ENCODE measurements at regions not wholly inside any gene's neighbourhood (a gene's known extent, or its start where the extent isn't known, plus 50 kb on each side); places are given as distances from the start of the nearest gene placed in this dataset.
"Not testable (repeated sequence)": the region's sequence is repeated elsewhere in the genome, so short reads cannot be mapped to it uniquely, and the experiment has no call there.

DNA sequence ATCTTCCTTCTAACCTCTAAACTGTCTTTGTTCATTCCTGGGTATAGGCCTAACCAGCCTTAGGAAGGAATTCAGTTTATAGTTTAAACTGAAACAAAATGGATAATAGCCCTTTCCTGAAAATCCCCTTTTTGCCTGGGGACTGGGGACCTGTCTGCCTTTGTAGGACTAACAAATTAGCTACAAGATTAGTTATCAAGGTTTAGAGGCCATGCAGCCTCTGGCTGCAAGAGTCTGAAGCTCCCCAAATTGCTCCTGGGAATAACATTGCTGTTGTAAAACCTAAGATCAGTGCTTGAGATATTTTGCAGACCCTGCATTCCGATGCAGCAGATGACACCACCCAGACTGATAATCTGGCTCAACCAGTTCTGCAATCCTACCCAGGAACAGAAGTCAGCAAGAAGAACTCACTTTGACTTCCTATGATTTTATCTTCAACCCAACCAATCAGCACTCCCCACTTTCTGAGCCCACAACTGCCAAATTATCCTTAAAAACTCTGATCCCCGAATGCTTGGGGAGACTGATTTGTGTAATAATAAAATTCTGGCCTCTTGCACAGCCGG, 96.6 kb upstream of the ETV3 start:
- no peak for FAIRE-seq
- no peak for DNase-seq (ENCODE audit: low spot score)

GRCh38 chr1:157233131-157233530, 94.9 kb upstream of the ETV3 start:
- DNase-seq (ENCODE audit: low spot score), result no peak
- FAIRE-seq, result no peak

DNA sequence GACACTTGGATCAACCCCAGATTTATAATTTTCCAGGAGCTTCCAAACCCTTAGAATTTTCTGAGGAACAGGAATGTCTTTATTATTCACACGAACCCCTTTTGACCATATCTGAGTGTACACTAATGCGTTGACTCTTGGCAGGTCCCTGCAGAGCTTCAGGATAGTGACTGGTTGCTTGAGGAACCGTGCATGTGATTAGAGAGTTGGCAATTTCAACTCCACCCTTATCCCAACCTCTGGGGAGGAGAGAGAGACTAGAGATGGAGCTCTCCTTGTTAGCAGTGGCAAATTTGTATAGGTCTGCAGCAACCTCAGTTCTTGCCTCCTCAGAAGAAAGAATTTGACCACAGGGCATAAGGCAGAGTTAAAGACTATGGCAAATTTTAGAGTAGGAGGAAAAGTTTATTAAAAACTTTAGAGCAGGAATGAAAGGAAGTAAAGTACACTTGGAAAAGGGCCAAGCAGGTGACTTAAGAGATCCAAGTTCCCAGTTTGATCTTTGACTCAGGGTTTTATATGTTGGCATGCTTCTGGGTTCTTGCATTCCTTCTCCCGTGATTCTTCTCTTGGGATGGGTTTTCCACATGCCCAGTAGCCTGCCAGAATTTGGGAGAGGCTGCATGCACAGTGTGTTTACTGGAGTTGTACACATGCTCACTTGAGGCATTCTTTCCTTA, 93.8 kb upstream of the ETV3 start:
- no peak for FAIRE-seq
- no peak for DNase-seq (ENCODE audit: low spot score)

DNA sequence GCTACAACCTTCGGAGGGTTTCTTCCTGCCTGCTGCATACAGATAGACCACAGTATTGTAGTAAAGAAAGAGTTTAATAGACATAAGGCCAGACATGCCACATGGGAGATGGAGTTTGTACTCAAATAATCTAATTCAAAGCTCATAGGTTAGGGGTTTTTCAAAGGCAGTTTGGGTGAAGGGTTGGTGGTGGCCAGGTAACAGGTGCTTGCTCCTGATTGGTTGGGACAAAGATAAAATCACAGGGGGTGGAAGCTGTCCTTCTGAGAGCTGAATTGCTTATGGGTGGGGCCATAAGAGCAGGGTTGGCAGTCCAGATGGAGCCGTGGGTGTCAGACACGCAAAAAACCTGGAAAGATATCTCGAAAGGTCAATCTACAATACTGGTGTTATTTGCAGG, 92.3 kb upstream of the ETV3 start:
- no peak for DNase-seq (ENCODE audit: low spot score)
- no peak for FAIRE-seq

DNA sequence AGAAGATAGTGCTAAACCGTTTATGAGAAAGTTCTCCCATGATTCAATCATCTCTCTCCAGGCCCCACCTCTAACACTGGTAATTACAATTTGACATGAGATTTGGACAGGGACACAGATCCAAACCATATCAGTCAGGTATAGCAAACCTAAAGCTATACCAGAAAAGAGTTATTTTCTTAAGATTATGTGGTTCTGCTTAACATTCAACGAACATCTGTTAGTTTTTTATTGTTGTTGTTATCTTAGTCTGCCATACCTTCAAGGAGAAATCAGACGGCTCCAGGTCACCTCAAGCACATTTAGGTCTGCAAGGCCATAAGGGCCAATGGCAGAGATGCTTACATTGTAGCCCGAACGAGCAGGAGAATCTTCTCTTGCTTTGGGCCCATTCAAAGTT, 89.5 kb upstream of the ETV3 start:
- FAIRE-seq, result no peak
- no peak for DNase-seq (ENCODE audit: low spot score)

DNA sequence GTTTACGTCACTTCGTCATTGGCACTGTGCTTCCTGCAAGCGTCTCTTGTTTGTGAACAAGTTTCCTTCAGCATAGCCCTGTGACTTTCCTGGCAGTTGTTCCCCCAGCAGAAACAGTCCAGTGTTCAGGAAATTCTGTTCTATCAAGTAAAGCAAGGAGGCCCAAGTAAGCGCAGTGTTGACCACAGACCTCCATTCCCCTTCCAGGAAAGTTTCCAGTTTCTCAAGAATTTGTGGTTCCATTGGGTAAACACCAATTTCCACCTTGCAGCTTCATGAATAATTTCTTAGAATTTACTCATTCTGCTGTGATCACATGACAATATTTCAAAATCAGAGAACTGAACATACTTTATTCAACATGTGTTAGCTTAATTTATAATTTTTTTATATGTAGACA, 88.5 kb upstream of the ETV3 start:
- DNase-seq (ENCODE audit: low spot score) (no peak), FAIRE-seq (no peak)

DNA sequence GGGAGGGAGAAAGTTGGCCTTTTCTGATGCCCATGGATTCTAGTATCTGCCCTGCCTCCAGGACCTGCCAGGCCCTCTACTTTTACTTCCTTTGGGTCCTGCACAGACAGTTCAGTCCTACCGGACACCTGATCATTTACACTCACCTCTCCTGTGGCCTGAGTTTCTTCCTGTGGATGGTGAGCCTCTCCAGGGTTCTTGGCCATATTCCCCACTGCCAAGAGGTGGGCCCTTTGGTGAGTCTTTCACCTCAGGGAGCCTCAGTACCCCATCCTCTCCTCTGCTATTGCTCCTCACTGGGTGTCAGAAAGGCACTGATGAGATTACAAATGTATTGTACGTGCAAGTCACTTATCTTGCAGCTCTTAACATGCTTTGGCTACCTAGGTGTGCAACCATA, 81.4 kb upstream of the ETV3 start:
- FAIRE-seq (no peak), DNase-seq (ENCODE audit: low spot score) (no peak)

- DNase-seq (ENCODE audit: low spot score) (no peak), FAIRE-seq (no peak)
Observed at GRCh38 chr1:157219182-157219581, 81.0 kb upstream of the ETV3 start.

- DNase-seq (ENCODE audit: low spot score) (no peak), FAIRE-seq (no peak)
Observed at GRCh38 chr1:157218671-157219070, 80.5 kb upstream of the ETV3 start.

GRCh38 chr1:157217486-157217885, 79.3 kb upstream of the ETV3 start:
- FAIRE-seq (no peak), DNase-seq (ENCODE audit: low spot score) (no peak)

DNA sequence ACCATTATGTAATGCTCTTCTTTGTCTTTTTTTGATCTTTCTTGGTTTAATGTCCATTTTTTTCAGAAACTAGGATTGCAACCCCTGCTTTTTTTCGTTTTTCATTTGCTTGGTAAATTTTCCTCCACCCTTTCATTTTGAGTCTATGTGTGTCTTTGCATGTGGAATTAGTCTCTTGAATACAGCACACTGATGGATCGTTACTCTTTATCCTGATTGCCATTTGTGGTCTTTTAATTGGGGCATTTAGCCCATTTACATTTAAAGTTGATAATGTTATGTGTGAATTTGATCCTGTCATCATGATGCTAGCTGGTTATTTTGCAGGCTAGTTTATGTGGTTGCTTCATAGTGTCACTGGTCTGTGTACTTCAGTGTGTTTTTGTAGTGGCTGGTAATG, 75.6 kb upstream of the ETV3 start:
- no peak for DNase-seq (ENCODE audit: low spot score)
- no peak for FAIRE-seq

- DNase-seq (ENCODE audit: low spot score) (no peak), FAIRE-seq (no peak)
Observed at GRCh38 chr1:157209514-157209913, 71.3 kb upstream of the ETV3 start.

GRCh38 chr1:157205982-157206381, 67.8 kb upstream of the ETV3 start:
- not testable (repeated sequence) for FAIRE-seq; DNase-seq (ENCODE audit: low spot score)

- no peak for FAIRE-seq
Observed at GRCh38 chr1:157203166-157203565, 65.0 kb upstream of the ETV3 start.

GRCh38 chr1:157202331-157202730, 64.1 kb upstream of the ETV3 start:
- FAIRE-seq (no peak), DNase-seq (ENCODE audit: low spot score) (no peak)

More at GRCh38 chr1:157203166-157203565, 65.0 kb upstream of the ETV3 start:
- no peak for DNase-seq (ENCODE audit: low spot score)

DNA sequence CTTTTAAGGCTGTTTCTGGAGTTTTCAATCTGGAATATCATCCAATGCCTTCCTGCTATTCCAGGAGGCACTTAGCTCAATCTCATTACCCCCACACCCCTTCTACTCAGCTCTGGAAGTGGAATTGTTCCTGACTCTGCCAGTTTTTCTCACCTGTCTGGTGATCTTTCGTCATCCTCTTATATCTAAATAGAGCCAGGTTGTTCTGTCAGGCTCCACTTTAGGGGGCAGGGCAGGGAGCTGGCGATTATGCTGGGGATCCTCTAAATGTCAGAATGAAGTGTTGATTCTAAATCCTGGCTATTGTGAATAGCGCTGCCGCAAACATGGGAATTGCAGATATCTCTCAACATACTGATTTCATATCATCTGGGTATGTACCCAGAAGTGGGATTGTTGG, 63.6 kb upstream of the ETV3 start:
- DNase-seq (ENCODE audit: low spot score), result no peak
- no peak for FAIRE-seq

GRCh38 chr1:157200451-157200850, 62.3 kb upstream of the ETV3 start:
- no peak for DNase-seq (ENCODE audit: low spot score)
- no peak for FAIRE-seq

DNA sequence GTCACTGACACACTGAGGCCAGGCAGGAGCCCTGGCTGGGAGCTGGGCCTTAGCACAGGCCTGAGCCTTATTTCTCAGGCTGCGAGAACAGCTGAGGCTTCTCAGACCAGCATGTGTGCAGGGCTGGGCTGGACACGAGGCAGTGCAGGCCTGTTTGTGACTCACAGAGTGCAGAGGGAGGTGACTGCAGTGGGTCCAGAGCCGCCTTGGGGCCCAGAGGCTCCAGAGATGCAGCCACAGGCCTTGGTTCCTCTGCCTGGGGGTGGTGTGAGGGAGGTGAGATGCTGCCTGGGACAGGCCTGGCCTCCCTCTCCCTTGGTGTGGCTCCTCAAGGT, 61.2 kb upstream of the ETV3 start:
- FAIRE-seq (no peak), DNase-seq (ENCODE audit: low spot score) (no peak)

- DNase-seq (ENCODE audit: low spot score), result no peak
- FAIRE-seq, result no peak
Observed at GRCh38 chr1:157198619-157199420, 60.6 kb upstream of the ETV3 start.

- FAIRE-seq (no peak), DNase-seq (ENCODE audit: low spot score) (no peak)
Observed at GRCh38 chr1:157197906-157198435, 59.8 kb upstream of the ETV3 start.

- not testable (repeated sequence) for DNase-seq (ENCODE audit: low spot score)
- peak; percentile 11 for FAIRE-seq
Observed at GRCh38 chr1:157196670-157197456, 58.7 kb upstream of the ETV3 start.

DNA sequence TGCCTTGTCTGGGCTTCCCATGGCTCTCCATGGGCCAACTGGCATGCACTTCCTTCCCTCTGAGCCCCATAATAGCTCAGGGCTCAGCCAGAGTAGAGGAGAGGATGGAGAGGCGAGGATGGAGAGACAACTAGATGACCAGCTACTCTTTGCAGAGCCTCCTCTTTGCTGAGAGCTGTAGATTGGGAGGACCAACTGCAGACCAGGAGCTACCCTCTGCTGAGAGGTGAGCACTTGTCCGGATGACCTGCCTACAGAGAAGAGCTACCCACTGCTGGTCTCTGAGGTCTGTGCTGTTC, 58.0 kb upstream of the ETV3 start:
- FAIRE-seq, result no peak
- no peak for DNase-seq (ENCODE audit: low spot score)

All from RCC 7860 (cell line).